ENCODE measurements at regions not wholly inside any gene's neighbourhood (a gene's known extent, or its start where the extent isn't known, plus 50 kb on each side); places are given as distances from the start of the nearest gene placed in this dataset.

DNA sequence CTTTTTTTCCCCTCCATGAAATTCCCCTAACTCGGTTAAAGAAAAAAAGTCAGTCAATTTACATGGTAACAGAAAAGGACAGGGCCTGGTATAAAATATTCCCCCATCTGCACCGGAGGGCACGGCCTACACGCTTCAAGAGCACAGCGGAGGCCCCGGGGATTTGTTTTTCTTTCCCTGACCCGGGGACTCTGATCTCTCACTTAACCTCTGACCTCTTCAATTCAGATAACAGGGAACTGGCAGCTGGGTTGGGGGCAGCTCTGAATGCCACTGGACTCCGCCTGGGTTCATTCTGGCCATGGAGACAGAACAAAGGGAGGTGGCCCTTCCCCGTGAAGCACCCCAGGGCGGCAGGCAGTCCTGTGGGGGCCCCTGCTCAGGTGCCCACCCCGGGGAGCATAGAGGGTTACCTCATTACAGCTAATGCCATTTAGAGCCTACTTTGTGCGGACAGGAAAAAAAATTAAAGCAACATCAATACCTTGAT, 257.5 kb downstream of the SHQ1 start:
- TF ChIP-seq, protein P1, sequence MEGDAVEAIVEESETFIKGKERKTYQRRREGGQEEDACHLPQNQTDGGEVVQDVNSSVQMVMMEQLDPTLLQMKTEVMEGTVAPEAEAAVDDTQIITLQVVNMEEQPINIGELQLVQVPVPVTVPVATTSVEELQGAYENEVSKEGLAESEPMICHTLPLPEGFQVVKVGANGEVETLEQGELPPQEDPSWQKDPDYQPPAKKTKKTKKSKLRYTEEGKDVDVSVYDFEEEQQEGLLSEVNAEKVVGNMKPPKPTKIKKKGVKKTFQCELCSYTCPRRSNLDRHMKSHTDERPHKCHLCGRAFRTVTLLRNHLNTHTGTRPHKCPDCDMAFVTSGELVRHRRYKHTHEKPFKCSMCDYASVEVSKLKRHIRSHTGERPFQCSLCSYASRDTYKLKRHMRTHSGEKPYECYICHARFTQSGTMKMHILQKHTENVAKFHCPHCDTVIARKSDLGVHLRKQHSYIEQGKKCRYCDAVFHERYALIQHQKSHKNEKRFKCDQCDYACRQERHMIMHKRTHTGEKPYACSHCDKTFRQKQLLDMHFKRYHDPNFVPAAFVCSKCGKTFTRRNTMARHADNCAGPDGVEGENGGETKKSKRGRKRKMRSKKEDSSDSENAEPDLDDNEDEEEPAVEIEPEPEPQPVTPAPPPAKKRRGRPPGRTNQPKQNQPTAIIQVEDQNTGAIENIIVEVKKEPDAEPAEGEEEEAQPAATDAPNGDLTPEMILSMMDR (IDR thresholded peaks at IDR 0.05; ENCODE audit: insufficient read depth, low read length, poor library complexity, severe bottlenecking) = no peak
- no peak for TF ChIP-seq EZH2phosphoT487 (conservative IDR thresholded peaks at IDR 0.05; ENCODE audit: low read length)

Data from SU-DHL-6 (cell line).